Mesothelial cell of epicardium (in vitro differentiated cells): ENCODE measurements at regions not wholly inside any gene's neighbourhood (a gene's known extent, or its start where the extent isn't known, plus 50 kb on each side); places are given as distances from the start of the nearest gene placed in this dataset.

Experiments used
- DNase-seq, 2 experiments: peaks; one replicate each; pipeline ENCODE4 v3.0.0; 2021; ENCODE audit warnings: low spot score in 2 of 2; ENCODE audit not compliant: unreplicated experiment in 2 of 2
- H3K27ac Mint-ChIP-seq: 2 replicates; pipeline ENCODE4 v1.8.0; 2021; ENCODE audit warnings: mixed read lengths
- H3K27me3 Mint-ChIP-seq: 2 replicates; pipeline ENCODE4 v1.8.0; 2021; ENCODE audit warnings: low read depth, mixed read lengths
- H3K36me3 Mint-ChIP-seq: 2 replicates; pipeline ENCODE4 v1.8.0; 2021; ENCODE audit warnings: mixed read lengths
- H3K4me1 Mint-ChIP-seq: 2 replicates; pipeline ENCODE4 v1.8.0; 2021; ENCODE audit warnings: mixed read lengths
- H3K4me3 Mint-ChIP-seq: 2 replicates; pipeline ENCODE4 v1.8.0; 2021; ENCODE audit warnings: mild to moderate bottlenecking, moderate library complexity, mixed read lengths
- H3K9me3 Mint-ChIP-seq: 2 replicates; pipeline ENCODE4 v1.8.0; 2021; ENCODE audit warnings: mixed read lengths
- TF ChIP-seq, protein P1 (sequence below): fragments of 200-600 bp; sonication (generic); IDR thresholded peaks from one replicate; pipeline ENCODE4 v1.5.0; 2021; ENCODE audit warnings: antibody characterized with exemption; ENCODE audit not compliant: unreplicated experiment

DNA sequence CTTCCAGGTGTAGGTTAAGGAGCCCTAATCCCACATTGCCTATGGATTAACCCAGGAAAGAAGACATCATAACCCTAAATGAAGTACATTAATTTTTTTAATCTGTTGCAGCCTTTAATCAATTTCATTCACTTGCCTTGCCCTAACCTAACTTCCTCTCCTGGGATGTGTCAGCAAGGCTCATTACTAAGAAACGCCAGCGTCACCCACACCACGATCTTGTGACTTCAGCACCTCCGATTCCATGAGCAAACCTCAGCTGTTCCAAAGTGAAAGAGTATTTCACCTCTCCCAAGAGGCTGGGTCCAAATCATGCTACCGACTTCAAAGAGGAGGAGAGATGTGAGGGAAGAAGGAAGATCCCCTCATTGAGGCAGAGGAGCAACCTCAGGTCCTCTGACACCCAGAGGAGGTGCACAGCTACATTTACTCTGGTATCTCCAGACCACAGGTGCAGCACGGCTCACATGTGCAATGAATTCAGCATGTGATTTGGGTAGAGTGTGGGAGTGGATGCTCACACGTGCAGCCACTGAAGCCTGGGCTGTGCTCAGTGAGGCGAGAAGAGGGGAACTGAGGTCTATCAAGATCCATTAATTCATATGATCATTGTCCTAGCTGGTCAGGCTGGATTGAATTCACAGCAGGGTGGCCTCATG, 134.1 kb downstream of the SLC30A10 start:
- Mint-ChIP-seq H3K9me3 (peaks cover under 1% of the 10 kb centered on the region), H3K27ac (no peak overlapping the region), H3K4me1 (peaks cover 39% of the 10 kb centered on the region), H3K27me3 (peaks cover 5% of the 10 kb centered on the region), H3K36me3 (no peaks in the 10 kb centered on the region), H3K4me3 (no peak overlapping the region)
- TF ChIP-seq, protein P1, sequence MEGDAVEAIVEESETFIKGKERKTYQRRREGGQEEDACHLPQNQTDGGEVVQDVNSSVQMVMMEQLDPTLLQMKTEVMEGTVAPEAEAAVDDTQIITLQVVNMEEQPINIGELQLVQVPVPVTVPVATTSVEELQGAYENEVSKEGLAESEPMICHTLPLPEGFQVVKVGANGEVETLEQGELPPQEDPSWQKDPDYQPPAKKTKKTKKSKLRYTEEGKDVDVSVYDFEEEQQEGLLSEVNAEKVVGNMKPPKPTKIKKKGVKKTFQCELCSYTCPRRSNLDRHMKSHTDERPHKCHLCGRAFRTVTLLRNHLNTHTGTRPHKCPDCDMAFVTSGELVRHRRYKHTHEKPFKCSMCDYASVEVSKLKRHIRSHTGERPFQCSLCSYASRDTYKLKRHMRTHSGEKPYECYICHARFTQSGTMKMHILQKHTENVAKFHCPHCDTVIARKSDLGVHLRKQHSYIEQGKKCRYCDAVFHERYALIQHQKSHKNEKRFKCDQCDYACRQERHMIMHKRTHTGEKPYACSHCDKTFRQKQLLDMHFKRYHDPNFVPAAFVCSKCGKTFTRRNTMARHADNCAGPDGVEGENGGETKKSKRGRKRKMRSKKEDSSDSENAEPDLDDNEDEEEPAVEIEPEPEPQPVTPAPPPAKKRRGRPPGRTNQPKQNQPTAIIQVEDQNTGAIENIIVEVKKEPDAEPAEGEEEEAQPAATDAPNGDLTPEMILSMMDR: no peak
- DNase-seq: no peak

DNA sequence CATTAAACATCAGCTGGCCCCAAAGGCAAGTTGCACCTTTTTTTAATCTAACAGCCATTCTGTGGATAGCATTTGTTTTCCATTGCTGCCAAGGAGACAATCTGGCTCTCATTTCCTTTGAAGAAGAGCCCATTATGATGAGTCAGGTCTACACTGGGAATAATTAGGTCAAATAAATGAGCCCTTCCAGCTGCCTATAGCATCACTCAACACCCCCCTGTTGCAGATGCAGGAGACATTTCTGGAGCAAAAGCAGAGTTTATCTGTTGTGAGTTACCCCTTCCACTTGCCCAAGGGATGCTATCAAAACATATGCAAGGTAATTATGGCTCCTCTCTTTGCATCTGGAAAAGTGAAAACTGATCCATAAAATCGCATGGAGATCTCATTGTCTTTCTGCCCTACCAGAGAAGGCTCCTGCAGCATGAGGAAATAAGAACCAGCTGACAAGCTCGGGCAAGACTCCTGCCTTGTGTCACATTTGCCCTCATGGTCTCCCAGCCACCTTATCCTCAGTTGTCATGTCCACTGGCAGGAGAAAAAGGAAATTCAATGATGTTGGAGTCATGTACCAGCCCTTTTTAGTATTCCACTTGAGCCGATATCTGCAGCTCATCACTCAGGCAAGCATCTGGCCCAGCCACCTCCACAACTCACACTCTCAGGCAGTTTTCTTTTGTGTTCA, 135.9 kb downstream of the SLC30A10 start:
- DNase-seq: no peak
- H3K36me3 Mint-ChIP-seq: no peaks in the 10 kb centered on the region
- TF ChIP-seq, protein P1: no peak
- no peak overlapping the region for H3K4me3 Mint-ChIP-seq
- peaks cover 5% of the 10 kb centered on the region for H3K27me3 Mint-ChIP-seq
- H3K27ac Mint-ChIP-seq: no peak overlapping the region
- H3K9me3 Mint-ChIP-seq: peaks cover 6% of the 10 kb centered on the region
- peaks cover 39% of the 10 kb centered on the region for H3K4me1 Mint-ChIP-seq

DNA sequence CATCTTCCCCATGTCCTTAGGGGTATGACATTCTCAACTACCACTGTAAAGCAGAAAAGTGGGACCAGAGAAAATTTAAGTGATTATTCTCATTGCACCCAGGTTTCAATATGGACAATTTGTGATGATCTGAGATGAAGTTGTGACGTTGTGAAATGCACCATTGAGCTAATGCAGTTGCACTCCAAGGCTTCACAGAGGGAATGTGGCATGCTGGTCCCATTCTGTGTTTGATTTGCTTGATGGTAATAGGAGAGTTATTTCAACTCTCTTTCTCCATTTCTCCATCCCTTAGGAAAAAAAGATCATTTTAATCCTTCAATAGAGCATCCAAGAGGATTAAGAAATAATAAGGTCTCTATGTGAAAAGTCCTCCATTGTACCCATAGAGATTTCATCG, 136.6 kb downstream of the SLC30A10 start:
- peaks cover 6% of the 10 kb centered on the region for H3K9me3 Mint-ChIP-seq
- TF ChIP-seq, protein P1: no peak
- peaks cover 39% of the 10 kb centered on the region for H3K4me1 Mint-ChIP-seq
- H3K27ac Mint-ChIP-seq: no peak overlapping the region
- H3K36me3 Mint-ChIP-seq: no peaks in the 10 kb centered on the region
- H3K4me3 Mint-ChIP-seq: no peak overlapping the region
- DNase-seq: no peak
- H3K27me3 Mint-ChIP-seq: peaks cover 5% of the 10 kb centered on the region

DNA sequence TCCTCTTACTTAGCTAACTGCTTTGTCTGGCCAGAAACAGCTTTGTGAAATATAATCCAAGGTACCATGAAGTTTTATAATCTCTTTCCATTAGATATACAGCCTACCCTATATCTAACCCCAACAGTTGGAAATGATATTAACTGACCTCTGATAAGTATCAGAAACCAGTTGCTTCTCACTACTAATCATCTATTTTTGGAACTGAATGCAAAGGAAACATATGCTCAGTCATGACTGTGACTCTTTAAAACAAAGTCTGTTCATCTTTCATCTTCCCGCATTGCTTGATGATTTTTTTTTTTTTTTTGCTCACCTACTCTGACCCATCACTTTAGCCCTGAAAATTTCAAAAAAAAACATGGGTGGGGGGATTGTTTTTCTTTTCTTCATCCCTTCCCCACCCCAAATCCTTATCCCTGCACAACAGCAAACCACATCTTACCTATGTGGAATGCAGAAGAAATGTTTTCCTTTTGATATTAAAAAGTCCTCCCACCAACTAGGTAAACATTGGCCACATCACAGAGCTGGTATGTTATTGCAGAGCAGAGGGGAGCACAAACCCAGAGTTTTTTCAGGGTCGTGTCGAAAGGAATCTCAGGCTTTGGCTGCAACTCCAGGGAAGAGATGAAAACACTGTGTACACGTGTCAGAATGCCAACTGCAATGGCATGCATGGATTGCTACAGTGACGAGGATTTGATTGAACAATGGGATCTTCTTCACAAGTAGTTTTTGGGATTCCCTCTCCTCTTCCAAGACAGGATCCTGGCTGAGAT, 137.3 kb downstream of the SLC30A10 start:
- no peak overlapping the region for H3K4me3 Mint-ChIP-seq
- peaks cover 5% of the 10 kb centered on the region for H3K27me3 Mint-ChIP-seq
- peaks cover 39% of the 10 kb centered on the region for H3K4me1 Mint-ChIP-seq
- peaks cover 6% of the 10 kb centered on the region for H3K9me3 Mint-ChIP-seq
- peak overlapping the region; percentile 51 for H3K27ac Mint-ChIP-seq
- DNase-seq: no peak
- no peaks in the 10 kb centered on the region for H3K36me3 Mint-ChIP-seq
- TF ChIP-seq, protein P1: no peak

DNA sequence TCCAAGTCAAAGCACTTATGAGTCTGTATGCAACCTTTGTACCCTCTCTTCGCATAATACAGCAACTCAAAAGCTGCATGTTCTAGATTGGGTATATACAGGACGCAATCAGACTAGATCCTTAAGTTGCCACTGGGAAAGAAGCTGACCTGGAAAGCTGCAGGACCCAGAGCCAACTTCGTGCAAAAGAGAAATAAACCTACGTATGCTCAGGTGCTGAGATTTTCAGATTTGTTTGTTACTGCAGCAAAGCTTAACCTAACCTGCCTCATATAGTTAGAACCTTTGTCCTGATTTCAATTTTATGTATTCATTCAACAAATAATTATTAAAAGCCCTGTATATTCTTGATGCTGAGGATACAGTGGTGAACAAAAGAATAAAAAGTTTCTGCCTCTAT, 139.7 kb downstream of the SLC30A10 start:
- H3K4me3 Mint-ChIP-seq: no peak overlapping the region
- DNase-seq: no peak
- H3K27me3 Mint-ChIP-seq: no peaks in the 10 kb centered on the region
- H3K36me3 Mint-ChIP-seq: no peaks in the 10 kb centered on the region
- TF ChIP-seq, protein P1: no peak
- H3K4me1 Mint-ChIP-seq: peaks cover 36% of the 10 kb centered on the region
- peaks cover 6% of the 10 kb centered on the region for H3K9me3 Mint-ChIP-seq
- no peak overlapping the region for H3K27ac Mint-ChIP-seq
